ENCODE measurements at regions not wholly inside any gene's neighbourhood (a gene's known extent, or its start where the extent isn't known, plus 50 kb on each side); places are given as distances from the start of the nearest gene placed in this dataset.
"Not testable (repeated sequence)": the region's sequence is repeated elsewhere in the genome, so short reads cannot be mapped to it uniquely, and the experiment has no call there.

GRCh38 chr7:66492405-66492804, 136.3 kb upstream of the KCTD7 start:
- ATAC-seq; DNase-seq (ENCODE audit: low spot score); intact Hi-C loops (cut with DNase I): not testable (repeated sequence)

GRCh38 chr7:66493235-66494205, 135.2 kb upstream of the KCTD7 start:
- intact Hi-C loops (cut with DNase I) = no loop called here

DNA sequence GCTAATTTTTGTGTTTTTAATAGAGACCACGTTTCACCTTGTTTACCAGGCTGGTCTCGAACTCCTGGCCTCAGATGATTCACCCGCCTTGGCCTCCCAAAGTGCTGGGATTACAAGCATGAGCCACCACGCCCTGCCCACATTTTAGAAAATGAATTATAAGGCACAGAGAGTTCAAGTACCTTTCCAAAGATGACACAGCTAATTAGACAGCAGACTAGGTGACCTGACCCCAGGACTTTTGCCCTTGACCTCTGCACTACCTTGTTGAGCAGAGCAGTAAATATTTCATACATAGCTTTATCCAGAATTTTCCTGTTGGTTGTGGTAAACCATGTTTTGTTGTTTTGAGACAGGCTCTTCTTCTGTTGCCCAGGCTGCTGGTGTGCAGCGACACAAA, 131.3 kb upstream of the KCTD7 start:
- intact Hi-C loops (cut with DNase I) = no loop called here
- DNase-seq (ENCODE audit: low spot score) = no peak
- ATAC-seq = no peak

More at GRCh38 chr7:66493235-66494205, 135.2 kb upstream of the KCTD7 start:
- ATAC-seq (peak; percentile 99), DNase-seq (ENCODE audit: low spot score) (peak; percentile 99)

- DNase-seq (ENCODE audit: low spot score) (no peak), ATAC-seq (no peak)
- intact Hi-C loops (cut with DNase I) = no loop called here
Measured at GRCh38 chr7:66500087-66500486, 128.6 kb upstream of the KCTD7 start.

DNA sequence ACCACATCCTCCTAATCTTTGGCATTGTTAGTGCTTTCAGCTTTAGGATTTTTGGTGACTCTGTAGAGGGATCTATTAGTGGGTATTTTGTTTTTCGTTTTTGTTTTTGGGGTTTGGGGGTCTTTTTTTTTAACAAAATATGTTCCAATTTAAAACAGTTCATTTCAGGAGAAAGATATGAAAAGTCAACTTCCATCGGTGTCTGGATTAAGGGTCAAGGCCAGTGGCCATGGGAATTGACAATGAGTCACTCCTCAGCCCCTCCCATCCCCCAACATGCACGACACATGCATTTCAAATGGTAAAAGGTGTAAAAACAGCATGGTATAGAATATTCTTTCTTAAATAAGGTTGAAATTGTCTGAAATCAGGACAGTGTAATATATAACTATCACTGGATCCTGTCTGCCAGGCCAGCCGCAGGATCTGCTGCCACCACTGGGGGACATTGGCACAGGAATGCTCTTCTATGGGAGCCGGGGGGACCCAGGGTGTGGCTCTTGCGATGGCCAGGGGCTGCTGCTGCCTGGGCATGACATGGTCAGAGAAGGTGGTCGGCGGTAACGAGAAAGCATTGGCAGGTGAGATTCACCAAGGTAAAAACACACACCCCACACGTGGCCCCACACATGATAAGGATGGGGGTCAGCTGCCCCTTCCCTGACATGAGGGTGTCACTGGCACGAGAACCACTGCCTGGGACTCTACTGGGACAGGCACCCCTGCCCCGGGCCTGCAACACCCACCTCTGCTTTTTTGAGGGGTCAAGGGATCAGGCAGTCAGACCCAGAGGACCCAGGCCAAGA, 126.2 kb upstream of the KCTD7 start:
- intact Hi-C loops (cut with DNase I) = no loop called here
- ATAC-seq = no peak

GRCh38 chr7:66503036-66503370, 125.7 kb upstream of the KCTD7 start:
- ATAC-seq (no peak), DNase-seq (ENCODE audit: low spot score) (no peak)
- intact Hi-C loops (cut with DNase I) = no loop called here

More for the DNA sequence above, 126.2 kb upstream of the KCTD7 start:
- no peak for DNase-seq (ENCODE audit: low spot score)

GRCh38 chr7:66503551-66504031, 125.1 kb upstream of the KCTD7 start:
- intact Hi-C loops (cut with DNase I) = no loop called here
- DNase-seq (ENCODE audit: low spot score) = no peak
- ATAC-seq = peak; percentile 45

GRCh38 chr7:66504131-66504530, 124.5 kb upstream of the KCTD7 start:
- DNase-seq (ENCODE audit: low spot score) (no peak), ATAC-seq (peak; percentile 6)
- intact Hi-C loops (cut with DNase I) = no loop called here

DNA sequence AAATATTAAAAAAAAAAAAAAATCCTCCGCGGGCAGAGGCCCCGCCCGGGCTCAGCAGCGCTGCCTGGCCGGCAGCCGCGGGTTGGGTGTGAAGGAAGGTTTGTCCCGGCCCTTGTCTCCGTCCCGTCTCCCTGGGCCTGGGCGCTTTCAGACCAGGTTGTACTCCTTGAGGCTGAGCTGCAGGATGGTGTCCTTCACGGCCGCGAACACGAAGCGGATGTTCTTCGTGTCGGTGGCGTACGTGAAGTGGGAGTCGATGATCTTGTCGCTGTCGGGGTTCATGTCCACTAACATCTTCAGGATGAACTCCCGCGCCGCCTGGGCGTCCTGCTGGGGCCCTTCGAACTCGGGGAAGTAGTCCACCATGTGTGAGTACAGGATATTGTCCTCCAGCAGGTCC, 123.7 kb upstream of the KCTD7 start:
- intact Hi-C loops (cut with DNase I) = no loop called here
- DNase-seq (ENCODE audit: low spot score) = no peak
- ATAC-seq = no peak

DNA sequence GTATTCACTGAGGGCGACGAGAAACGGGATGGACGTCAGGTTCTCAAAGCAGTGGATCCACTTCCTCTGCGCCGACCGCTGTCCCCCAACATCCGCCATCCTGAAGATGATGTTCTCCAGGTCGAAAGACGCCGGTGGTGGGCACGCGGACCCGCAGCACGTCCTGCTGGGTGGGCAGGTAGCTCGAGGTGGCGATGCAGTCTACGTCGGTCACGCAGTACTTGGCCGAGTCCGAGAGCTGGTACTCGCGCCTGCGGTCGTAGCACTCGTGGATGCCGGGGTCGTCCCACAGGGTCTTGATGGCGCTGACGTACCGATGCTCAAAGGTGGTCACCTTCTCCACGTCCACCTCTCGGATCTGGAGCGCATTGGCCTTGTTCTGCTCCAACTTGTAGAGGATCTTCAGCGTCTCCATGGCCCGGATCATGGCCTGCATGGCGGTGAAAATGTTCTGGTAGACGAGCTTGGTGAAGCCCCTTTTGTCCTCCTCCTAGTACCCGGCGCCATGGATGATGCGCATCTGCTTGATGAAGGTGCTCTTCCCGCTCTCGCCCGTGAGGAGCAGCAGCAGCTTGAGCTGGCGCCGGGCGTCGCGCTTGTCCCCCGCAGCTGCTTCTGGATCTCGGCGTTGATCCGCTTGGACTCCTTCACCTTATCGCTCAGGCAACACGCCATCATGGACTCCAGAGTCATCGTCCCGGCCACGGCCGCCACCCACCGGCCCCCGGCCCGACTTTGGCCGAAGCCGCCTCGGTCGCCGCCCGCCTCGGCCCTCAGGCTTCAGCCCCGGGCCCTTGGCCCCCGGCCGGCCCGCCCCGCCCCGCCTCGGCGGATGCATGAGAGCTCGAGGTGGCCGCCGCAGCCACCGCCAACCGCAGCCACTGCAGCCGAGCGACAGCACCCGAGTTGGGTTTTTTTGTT, 122.9 kb upstream of the KCTD7 start:
- intact Hi-C loops (cut with DNase I) = no loop called here
- peak; percentile 38 for ATAC-seq
- DNase-seq (ENCODE audit: low spot score) = peak; percentile 60

- ATAC-seq; intact Hi-C loops (cut with DNase I): not testable (repeated sequence)
- peak; percentile 53 for DNase-seq (ENCODE audit: low spot score)
Measured at GRCh38 chr7:66506703-66507102, 122.0 kb upstream of the KCTD7 start.

GRCh38 chr7:66507764-66508296, 120.9 kb upstream of the KCTD7 start:
- DNase-seq (ENCODE audit: low spot score) (no peak), ATAC-seq (no peak)
- intact Hi-C loops (cut with DNase I) = no loop called here

- ATAC-seq (no peak), DNase-seq (ENCODE audit: low spot score) (no peak)
- intact Hi-C loops (cut with DNase I) = no loop called here
Measured at GRCh38 chr7:66508431-66508830, 120.2 kb upstream of the KCTD7 start.

- DNase-seq (ENCODE audit: low spot score) = no peak
- intact Hi-C loops (cut with DNase I) = no loop called here
- ATAC-seq = no peak
Measured at GRCh38 chr7:66514050-66514449, 114.6 kb upstream of the KCTD7 start.

DNA sequence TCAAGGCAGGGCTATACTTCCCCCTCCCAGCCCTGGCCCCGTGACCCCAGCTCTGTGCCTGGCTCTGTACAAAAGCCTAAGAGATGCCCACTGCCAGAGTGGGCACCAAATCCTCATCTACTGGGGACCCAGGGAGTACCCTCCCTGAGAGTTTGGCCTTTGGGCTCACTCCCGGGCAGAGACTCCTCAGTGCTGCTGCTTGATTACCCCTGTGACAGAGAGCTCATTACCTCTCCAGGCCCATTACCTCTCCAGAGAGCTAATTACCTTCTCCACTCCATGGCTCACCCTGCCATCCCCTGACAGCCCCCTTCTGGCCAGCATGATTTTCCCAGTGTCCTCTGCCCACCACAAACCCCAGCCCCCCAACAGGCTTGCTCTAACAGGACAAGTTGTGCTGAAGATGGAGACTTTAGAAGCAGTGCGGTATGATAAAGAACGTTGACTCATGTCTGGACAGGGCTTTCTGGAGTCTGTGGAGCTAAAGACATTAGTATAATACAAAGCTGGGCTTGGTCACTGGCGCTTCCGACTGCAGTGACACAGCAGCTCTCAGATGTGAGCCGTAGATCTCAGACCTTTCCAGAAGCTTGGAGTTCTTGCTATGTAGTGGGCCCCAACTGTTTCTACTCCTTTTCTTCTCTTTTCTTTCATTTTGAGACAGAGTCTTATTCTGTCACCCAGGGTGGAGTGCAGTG, 111.3 kb upstream of the KCTD7 start:
- intact Hi-C loops (cut with DNase I) = no loop called here
- DNase-seq (ENCODE audit: low spot score) = no peak
- ATAC-seq = no peak

GRCh38 chr7:66518151-66518691, 110.5 kb upstream of the KCTD7 start:
- peak; percentile 11 for ATAC-seq
- no peak for DNase-seq (ENCODE audit: low spot score)
- intact Hi-C loops (cut with DNase I) = no loop called here

DNA sequence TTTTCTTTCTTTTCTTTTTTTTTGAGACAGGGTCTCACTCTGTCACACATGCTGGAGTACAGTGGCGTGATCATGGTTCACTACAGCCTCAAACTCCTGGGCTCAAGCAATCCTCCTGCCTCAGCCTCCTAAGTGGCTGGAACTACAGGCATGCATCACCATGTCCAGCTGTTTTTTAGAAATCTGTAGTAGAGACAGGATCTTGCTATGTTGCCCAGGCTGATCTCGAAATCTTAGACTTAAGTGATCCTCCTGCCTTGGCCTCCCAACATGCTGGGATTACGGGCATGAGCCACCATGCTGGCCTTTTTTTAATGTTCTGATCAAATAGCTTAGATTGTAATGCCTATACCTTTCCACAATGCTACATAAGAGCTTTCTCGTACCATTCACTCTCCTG, 107.0 kb upstream of the KCTD7 start:
- no peak for ATAC-seq
- intact Hi-C loops (cut with DNase I) = no loop called here

GRCh38 chr7:66522518-66522917, 106.2 kb upstream of the KCTD7 start:
- DNase-seq (ENCODE audit: low spot score) (no peak), ATAC-seq (peak; percentile 50)
- intact Hi-C loops (cut with DNase I) = no loop called here

More for the DNA sequence above, 107.0 kb upstream of the KCTD7 start:
- no peak for DNase-seq (ENCODE audit: low spot score)

Measured in sciatic nerve (tissue), 2 donors.